HG03565 (cell line): ENCODE measurements at regions not wholly inside any gene's neighbourhood (a gene's known extent, or its start where the extent isn't known, plus 50 kb on each side); places are given as distances from the start of the nearest gene placed in this dataset.
"Not testable (repeated sequence)": the region's sequence is repeated elsewhere in the genome, so short reads cannot be mapped to it uniquely, and the experiment has no call there.

Source experiments
- ATAC-seq: cut with Tn5 transposase; IDR thresholded peaks from one replicate; pipeline ENCODE4 v1.9.1; 2021; ENCODE audit warnings: mild to moderate bottlenecking, moderate library complexity; ENCODE audit not compliant: unreplicated experiment

DNA sequence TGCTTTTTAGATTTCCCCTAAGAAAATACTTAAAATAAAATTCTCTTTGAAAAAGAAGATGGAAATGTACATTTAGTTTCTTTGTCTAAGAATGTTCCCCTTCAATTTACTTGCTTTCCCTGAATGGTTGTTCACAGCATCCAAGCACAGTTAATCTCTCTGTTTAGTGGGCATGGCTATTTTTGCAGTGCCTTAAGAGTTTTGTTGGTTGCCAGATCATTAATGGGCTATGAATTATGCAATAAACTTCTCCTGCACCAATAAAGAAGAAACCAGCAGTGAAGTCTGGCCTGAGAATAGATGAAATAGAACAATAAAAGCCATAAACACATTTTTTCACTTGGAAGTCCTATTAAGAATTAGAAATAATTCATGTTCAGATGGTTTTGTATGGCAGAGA is 980.4 kb upstream of the IGFBP7 start:
- ATAC-seq, result no peak

DNA sequence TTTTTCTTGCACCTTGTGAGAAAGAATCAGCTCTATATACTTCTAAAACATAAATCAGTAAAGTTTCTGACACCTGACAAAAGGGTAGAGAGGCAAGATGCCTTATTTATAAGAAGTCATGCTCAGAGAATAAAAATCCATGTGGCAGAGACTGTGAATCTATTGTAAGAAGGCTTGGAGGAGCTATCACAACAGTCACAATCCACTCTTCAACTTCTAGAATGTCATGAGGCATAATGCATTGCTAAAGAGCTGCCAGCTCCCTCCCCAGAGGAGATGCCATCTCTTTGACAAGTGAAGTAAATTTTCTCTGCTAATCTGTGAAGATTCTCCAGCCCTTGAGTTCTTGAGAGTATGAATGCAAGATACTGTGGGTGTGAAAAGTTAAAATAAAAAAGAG is 971.2 kb upstream of the IGFBP7 start:
- ATAC-seq, result no peak

DNA sequence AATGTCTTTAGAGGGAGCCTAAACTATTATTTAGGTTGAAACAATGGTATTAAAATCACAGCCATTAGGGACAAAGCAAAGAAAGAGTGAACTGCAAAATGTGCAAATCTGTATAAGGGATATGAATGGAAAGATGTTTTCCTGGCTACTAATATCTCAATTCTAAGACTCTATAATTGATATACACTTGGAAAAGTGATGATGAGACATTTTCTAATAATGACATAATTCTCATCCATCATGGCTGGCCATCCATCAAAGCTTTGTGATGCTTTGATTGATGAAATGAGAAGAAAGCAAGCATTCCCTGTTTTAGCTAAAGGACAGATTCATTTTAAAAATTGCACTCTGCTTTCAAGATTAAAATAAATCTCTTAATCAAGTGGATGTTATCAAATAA is 965.5 kb upstream of the IGFBP7 start:
- ATAC-seq, result no peak

DNA sequence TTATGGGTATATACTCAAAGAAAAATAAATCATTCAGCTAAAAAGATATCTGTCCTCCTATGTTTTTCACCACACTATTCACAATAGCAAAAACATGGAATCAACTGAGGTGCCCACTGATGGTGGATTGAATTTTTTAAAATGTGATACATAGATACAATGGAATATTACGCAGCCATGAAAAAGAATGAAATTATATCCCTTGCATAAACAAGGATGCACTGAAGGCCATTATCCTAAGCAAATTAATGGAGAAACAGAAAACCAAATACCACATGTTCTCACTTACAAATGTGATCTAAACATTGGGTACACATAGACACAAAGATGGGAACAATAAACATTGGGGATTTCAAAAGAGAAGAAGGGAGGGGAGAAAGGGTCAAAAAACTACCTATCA is 964.2 kb upstream of the IGFBP7 start:
- no peak for ATAC-seq

DNA sequence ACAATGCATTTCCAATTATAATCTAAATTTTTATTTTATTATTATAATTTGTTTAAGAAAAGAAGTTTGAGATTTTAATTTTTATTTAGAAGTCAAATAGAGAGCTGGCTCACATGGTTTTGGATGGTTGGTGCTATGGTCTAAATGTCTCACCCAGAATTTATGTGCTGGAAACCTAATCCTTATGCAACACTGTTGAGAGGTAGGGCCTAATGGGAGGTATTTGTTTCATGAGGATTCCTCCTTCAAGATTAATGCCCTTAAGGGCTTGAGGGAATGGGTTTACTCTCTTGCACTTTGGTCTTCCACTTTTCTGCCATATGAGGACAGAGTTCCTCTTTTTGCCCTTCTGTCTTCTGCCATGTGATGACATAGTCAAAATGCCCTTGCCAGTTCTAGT is 960.5 kb upstream of the IGFBP7 start:
- ATAC-seq, result no peak

DNA sequence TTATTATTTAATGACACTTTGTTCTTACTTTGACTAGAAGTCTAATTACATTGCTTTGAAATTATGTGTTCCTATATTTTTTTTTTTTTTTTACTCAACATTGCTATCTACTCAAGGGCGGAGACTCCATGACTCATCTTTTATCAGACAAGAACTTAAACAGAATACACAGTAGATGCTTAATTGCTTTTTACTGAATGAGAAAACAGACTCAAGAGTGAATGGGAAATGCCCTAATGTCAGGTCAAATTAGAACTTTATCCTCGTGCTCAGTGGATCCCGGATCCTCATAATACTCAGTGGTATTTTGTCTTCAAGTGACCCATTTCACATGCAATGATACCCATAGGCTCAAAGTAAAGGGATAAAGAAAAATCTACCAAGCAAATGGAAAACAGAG is 954.5 kb upstream of the IGFBP7 start:
- ATAC-seq, result no peak

DNA sequence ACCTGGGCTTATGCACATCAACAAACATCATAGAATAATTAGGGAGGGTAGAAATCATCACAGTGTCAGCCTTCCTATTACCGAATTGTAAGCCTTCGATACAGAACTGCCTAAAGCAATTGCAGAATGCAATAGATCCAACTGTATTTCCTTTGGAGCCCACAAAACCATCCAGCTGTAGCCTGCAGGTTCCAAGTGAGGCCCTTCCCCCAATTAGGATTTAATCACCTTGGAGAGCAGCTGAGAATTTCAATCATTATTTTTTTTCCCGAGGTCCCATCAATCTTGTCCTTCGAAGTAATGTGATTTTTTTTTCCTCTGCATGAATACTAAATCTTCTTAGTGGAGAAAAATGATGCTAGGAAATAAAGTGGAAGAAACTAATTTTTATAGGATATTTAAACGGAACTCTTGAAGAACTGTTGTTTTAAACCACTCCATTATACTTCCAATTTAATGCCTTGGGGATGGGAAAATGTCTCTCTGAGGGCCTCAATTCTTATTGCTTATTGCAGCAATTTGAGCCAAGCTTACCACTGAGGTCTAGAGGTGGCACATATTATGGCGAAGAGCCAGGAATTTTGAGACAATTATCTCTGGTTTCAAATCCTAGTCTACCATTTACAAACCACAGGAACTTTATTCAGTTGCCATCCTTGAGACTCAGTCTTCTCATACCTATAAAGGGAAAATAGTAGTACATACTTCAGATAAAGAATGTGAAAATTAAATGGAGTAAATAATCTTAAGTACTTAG is 953.4 kb upstream of the IGFBP7 start:
- ATAC-seq, result no peak

DNA sequence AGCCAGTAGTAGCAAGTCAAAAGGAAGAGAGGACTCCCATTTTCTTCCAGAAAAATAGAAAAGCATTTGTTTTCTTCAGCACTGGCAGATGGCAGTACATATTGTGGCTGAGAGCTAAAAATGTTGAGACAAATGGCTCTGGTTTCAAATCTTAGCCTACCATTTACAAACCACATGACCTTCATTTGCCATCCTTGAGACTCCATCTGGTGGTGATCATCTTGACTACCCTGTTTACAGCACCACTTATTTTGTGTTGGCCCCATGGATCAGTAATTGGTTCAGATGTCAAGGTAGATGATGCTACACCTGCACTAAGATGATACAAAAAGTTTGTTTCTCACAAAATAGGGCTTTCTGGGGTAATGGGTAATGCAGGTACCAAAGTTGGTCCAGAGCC is 951.8 kb upstream of the IGFBP7 start:
- ATAC-seq, result no peak

DNA sequence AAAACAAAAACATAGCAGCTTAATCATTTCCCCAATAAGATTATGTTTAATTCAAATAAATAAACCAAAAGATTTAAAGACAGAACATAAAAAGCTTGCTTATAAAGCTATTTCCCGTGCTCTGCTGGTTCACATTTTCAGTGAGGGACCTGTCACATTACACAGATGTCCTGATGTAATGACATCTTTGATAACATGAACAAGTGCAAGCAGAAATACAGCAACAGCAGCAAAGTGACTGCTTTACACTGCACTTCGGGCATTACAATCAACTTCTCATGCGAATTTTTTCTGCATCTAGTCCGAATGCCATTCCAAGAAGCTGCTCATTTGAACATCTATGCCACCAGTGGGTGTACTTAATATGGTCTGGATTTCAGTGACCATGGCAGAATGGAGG is 940.3 kb upstream of the IGFBP7 start:
- ATAC-seq, result no peak

DNA sequence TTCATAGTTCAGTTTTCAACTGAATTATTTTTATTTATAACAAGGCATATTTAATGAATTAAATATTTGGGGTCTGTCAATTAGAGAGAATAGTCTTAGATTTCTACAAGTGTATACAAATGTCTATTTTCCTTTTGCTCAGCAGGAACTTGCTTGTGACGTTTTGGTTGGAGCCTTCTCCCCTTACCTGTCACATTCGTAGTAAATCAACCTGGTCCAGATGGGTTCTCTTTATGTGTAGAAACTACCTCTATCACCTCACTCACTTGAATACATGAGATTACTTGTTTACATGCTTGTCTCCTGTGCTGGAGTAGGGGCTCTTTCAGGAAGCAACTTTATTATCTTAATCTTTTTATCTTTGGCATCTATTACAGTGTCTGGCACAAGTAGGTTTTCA is 938.3 kb upstream of the IGFBP7 start:
- ATAC-seq, result no peak

DNA sequence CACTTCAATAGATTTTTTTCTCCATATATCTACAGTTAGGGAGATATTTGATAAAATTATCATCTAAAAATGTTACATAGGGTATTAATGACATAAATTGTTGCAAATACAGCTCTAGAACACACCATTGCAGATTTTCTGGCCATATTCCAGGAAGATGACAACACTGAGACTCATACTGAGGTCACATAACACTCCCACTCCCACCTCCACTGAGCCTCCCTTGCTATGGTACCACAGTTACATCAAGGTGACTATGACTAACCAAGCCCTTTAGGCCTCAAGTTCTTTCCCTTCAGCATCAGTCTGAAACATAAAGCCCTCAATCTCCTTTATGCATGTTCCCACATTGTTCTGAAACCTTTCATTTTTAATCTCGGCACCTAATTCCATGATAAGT is 932.0 kb upstream of the IGFBP7 start:
- ATAC-seq, result no peak

DNA sequence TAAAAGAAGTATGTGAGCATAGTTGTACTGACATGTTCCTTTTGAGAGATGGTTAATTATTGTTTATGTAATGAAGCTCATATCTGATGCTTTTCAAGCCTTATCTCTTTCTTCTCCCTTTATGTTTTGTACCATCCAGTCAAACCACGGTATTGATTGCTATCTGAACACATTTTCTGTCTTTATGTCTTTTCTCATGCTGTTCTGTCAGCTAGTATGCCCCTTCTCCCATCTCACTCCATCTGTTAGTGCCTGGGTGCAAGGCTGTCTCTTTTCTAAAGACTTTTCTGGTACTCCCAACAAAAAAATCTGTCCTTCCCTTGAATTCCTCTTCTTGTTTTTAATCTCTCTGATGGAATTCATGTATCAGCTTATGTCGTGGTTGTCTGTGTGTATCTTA is 883.8 kb upstream of the IGFBP7 start:
- no peak for ATAC-seq

DNA sequence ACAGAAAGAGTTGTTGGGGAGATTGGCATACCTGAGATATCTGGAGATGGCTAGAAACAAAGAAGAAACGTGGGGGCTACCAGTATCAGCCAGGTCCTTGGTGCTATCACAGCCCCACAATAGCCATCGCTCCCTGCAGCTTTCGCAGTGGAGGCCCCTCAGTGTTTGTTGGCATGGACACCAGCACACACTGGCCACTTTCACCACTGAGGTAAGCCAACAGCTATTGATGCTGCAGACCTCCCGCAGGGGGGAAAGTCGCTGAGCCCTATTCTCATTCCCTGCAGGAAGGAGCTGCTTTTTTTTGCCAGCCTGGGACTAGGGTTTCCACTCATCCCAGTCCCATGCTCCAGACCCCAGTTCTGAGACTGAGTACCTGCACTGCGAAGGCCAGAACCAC is 879.2 kb upstream of the IGFBP7 start:
- ATAC-seq, result no peak

DNA sequence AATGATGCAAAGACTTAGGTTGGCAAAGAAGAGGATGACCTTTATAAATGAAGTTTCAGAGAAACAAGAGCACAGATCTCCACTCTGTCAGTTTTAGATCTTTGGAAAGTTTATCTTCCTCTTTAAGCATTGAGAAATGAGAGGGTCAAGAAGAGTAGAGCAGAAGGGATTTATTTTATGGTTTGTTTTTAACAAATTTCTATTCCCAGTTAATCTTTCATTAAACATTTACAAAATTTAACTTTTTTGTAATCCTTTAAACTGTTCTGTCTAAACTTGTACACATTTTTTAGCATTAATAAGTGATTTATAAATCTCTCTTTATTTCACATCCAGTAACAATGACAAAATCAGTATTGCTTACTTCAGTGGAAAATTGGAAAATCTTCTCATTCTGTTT is 875.0 kb upstream of the IGFBP7 start:
- ATAC-seq, result no peak

DNA sequence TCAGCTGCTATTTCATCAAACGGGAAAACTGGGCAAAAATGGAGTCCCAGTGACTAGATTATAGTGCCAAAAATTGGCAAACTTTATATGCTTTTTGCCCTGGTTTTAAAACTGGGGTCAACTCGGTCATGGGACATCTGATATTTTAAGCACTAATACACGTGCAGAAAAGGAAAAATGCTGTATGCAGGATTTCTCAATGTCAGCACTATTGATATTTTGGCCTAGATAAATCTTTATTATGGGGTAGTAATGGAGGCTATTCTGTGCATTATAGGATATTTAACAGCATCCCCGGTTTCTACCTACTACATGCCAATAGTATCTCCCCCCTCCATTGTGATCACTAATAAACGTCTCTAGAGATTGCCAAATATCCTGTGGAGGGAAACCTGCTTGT is 870.9 kb upstream of the IGFBP7 start:
- ATAC-seq, result no peak

DNA sequence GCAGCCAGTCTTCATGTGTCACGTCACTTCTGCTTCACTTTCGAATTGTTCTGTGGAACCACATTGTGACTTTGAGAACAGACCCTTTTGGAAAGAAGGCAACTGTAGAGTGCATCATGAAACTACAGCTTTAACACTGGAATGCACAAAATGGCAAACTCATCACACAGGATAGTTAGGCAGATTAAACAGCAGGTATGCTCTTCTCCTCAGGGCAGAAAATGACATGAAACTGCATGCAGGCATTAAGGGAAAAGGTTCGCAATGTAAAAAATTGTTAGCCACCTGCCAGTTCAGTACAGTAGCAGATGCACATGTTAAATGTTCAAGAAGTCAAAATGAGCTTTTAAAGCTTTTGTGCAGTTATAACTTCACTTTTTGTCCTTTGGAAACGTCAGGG is 864.6 kb upstream of the IGFBP7 start:
- ATAC-seq, result no peak

DNA sequence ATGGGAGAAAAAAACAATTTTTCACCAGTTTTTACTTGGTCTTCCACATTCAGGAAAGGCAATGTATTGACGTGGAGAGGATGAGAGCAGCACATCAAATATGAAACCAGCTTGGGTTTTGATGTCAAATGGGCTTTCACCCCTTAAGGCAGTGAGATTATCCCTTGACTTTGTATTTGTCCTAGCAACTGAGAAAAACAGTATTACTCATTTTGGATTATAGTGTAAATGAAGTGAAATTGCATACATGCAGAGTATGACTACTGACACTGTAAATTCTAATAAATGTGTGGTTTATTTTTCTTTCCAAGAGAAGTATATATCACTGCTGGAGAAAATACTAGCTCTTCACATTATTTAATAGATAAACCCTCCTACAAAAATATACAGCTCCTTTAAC is 863.6 kb upstream of the IGFBP7 start:
- ATAC-seq, result no peak

DNA sequence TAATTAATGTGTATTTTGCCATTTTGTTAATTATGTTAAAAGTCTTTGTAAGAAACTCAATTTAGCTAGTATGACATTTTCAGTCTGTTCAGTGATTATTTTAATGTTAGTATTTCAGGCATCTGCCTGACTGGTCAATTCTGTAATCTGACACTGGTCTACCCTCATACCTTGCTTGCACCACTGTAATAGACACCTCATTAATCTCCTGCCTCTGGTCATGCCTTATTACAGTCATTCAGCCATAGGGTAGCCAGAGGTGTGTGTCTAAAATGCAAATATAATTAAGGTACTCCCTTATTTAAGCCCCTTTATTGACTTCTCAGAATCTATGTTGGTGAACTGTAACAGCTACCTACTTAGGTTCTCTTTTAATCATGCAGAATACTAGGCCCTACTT is 861.1 kb upstream of the IGFBP7 start:
- ATAC-seq, result no peak

DNA sequence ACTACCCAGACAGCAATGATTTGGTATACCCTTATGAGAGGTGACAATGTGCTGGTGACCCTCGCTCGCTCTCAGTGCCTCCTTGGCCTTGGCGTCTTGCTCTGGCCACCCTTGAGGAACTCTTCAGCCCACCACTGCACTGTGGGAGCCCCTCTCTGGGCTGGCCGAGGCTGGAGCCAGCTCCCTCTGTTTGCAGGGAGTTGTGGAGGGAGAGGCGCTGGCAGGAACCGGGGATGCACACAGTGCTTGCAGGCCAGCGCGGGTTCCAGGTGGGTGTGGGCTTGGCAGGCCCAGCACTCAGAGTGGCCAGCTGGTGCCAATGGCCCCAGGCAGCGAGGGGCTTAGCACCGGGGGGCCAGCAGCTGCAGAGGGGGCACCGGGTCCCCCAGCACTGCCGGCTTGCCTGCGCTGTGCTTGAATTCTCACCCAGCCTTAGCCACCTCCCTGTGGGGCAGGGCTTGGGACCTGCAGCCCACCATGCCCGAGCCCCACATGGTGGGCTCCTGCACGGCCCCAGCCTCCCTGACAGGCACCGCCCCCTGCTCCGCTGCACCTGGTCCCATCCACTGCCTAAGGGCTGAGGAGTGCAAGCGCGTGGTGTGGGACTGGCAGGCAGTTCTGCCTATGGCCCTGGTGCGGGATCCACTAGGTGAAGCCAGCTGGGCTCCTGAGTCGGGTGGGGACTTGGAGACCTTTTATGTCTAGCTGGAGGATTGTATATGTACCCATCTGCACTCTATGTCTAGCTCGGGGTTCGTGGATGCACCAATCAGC is 857.0 kb upstream of the IGFBP7 start:
- ATAC-seq, result no peak

DNA sequence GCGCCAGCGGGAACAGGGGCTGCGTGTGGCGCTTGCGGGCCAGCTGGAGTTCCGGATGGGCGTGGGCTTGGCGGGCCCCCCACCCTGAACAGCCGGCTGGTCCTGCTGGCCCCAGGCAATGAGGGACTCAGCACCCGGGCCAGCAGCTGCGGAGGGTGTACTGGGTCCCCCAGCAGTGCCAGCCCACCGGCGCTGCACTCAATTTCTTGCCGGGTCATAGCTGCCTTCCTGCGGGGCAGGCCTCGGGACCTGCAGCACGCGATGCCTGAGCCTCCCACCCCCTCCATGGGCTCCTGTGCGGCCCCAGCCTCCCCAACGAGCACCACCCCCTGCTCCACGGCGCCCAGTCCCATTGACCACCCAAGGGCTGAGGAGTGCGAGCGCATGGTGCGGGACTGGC is 855.2 kb upstream of the IGFBP7 start:
- ATAC-seq, result not testable (repeated sequence)

DNA sequence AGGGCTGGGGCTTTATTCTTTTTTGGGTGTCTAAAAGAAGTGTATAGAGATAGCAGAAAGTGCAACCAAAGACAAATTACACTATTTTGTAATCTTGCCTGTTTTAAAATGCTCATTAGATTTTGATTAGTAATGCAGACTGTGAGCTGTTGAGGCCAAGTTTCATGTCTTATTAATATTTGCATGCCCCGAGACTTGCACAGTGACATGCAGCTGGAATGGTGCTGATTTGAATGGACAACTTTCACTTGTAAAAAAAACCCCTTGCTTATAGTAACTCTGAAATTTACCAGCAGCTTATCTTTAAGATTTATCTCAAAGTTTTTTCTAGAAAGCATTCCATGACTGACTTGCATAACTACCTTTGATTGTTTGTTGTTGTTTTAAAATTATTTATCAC is 835.1 kb upstream of the IGFBP7 start:
- ATAC-seq, result no peak

DNA sequence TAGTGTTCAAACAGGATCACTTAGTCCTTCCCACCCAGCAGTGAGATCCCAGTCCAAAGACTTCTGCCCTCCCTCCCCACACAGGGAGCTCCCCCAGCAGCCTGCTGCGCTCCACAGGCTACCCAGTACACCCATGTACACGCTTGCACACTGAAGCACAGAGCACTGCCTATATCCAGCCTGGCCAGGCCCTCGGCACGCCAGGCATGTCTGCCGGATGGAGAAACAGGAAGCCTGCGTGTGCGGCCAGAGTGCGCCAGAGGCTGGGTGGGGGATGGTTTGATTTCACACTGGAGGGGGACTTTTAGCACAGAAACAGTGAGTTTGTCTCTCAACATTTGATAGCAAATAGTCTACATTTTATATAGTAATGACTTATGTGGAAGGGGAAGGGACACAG is 833.5 kb upstream of the IGFBP7 start:
- ATAC-seq, result no peak

DNA sequence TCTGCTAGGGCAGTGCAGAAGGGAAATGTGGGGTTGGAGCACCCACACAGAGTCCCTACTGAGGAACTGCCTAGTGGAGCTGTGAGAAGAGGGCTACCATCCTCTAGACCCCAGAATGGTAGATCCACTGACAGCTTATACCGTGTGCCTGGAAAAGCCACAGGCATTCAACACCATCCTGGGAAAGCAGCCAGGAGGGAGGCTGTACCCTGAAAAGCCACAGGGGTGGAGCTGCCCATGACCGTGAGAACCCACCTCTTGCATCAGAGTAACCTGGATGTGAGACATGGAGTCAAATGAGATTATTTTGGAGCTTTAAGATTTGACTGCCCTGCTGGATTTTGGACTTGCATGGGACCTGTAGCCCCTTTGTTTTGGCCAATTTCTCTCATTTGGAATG is 827.1 kb upstream of the IGFBP7 start:
- not testable (repeated sequence) for ATAC-seq
